Activated naive CD4-positive, alpha-beta T cell treated with anti-CD3 and anti-CD28 coated beads, Interleukin-2, amount 10 ng/mL, durations not matched to agents 7 days and 5 days (primary cell): ENCODE measurements at regions not wholly inside any gene's neighbourhood (a gene's known extent, or its start where the extent isn't known, plus 50 kb on each side); places are given as distances from the start of the nearest gene placed in this dataset.

Experiments used
- CTCF ChIA-PET: fragments of 350-600 bp; sonication (Branson Sonifier 250); formaldehyde crosslinking; loops from one replicate; lab custom pipeline; 2021; ENCODE audit warnings: antibody characterized with exemption; lab: Charles Lee
- DNase-seq: peaks from one replicate; pipeline ENCODE4 v3.0.0-alpha.2; 2020
- H3K27ac Mint-ChIP-seq: one replicate; pipeline ENCODE4 v1.8.0; 2021; ENCODE audit warnings: mild to moderate bottlenecking, moderate library complexity, mixed read lengths
- H3K27me3 Mint-ChIP-seq: one replicate; pipeline ENCODE4 v1.8.0; 2021; ENCODE audit warnings: mild to moderate bottlenecking, mixed read lengths
- H3K36me3 Mint-ChIP-seq: one replicate; pipeline ENCODE4 v1.8.0; 2021; ENCODE audit warnings: mixed read lengths
- H3K4me1 Mint-ChIP-seq: one replicate; pipeline ENCODE4 v1.8.0; 2021; ENCODE audit warnings: mixed read lengths
- H3K4me3 Mint-ChIP-seq: one replicate; pipeline ENCODE4 v1.8.0; 2021; ENCODE audit warnings: mild to moderate bottlenecking, moderate library complexity, mixed read lengths
- H3K9me3 Mint-ChIP-seq: one replicate; pipeline ENCODE4 v1.8.0; 2021; ENCODE audit warnings: mixed read lengths

- CTCF ChIA-PET: no interaction called here
- Mint-ChIP-seq H3K27me3 (peaks cover 4% of the 10 kb centered on the region), H3K27ac (no peak overlapping the region), H3K4me1 (peaks cover 10% of the 10 kb centered on the region), H3K9me3 (no peaks in the 10 kb centered on the region), H3K4me3 (no peak overlapping the region), H3K36me3 (no peaks in the 10 kb centered on the region)
- no peak for DNase-seq
Observed at GRCh38 chr5:128772356-128772755, 192.9 kb upstream of the SLC27A6 start.

- H3K4me3 Mint-ChIP-seq: no peak overlapping the region
- H3K27ac Mint-ChIP-seq: no peak overlapping the region
- peaks cover 16% of the 10 kb centered on the region for H3K4me1 Mint-ChIP-seq
- no peaks in the 10 kb centered on the region for H3K9me3 Mint-ChIP-seq
- no peaks in the 10 kb centered on the region for H3K36me3 Mint-ChIP-seq
- DNase-seq: no peak
- H3K27me3 Mint-ChIP-seq: peaks cover 4% of the 10 kb centered on the region
- CTCF ChIA-PET: no interaction called here
Observed at GRCh38 chr5:128773378-128773777, 191.9 kb upstream of the SLC27A6 start.

GRCh38 chr5:128774605-128775004 is 190.7 kb upstream of the SLC27A6 start:
- H3K4me1 Mint-ChIP-seq: peaks cover 16% of the 10 kb centered on the region
- CTCF ChIA-PET: no interaction called here
- no peaks in the 10 kb centered on the region for H3K36me3 Mint-ChIP-seq
- H3K9me3 Mint-ChIP-seq: no peaks in the 10 kb centered on the region
- DNase-seq: no peak
- no peak overlapping the region for H3K27ac Mint-ChIP-seq
- H3K4me3 Mint-ChIP-seq: no peak overlapping the region
- H3K27me3 Mint-ChIP-seq: peaks cover 4% of the 10 kb centered on the region

GRCh38 chr5:128775558-128775957 is 189.7 kb upstream of the SLC27A6 start:
- H3K36me3 Mint-ChIP-seq: no peaks in the 10 kb centered on the region
- peaks cover 4% of the 10 kb centered on the region for H3K27me3 Mint-ChIP-seq
- DNase-seq: no peak
- CTCF ChIA-PET: no interaction called here
- H3K4me1 Mint-ChIP-seq: peaks cover 16% of the 10 kb centered on the region
- no peak overlapping the region for H3K4me3 Mint-ChIP-seq
- no peaks in the 10 kb centered on the region for H3K9me3 Mint-ChIP-seq
- no peak overlapping the region for H3K27ac Mint-ChIP-seq

GRCh38 chr5:128777052-128777451 is 188.2 kb upstream of the SLC27A6 start:
- CTCF ChIA-PET: no interaction called here
- DNase-seq: no peak
- no peak overlapping the region for H3K4me3 Mint-ChIP-seq

GRCh38 chr5:128778474-128778873 is 186.8 kb upstream of the SLC27A6 start:
- Mint-ChIP-seq H3K4me3 (no peak overlapping the region), H3K9me3 (no peaks in the 10 kb centered on the region), H3K27ac (no peak overlapping the region), H3K36me3 (no peaks in the 10 kb centered on the region), H3K4me1 (peaks cover 16% of the 10 kb centered on the region), H3K27me3 (peaks cover 4% of the 10 kb centered on the region)
- CTCF ChIA-PET: no interaction called here
- DNase-seq: no peak

More at GRCh38 chr5:128777052-128777451, 188.2 kb upstream of the SLC27A6 start:
- no peaks in the 10 kb centered on the region for H3K9me3 Mint-ChIP-seq
- peak overlapping the region; percentile 6 for H3K27ac Mint-ChIP-seq
- H3K4me1 Mint-ChIP-seq: peaks cover 16% of the 10 kb centered on the region
- peaks cover 4% of the 10 kb centered on the region for H3K27me3 Mint-ChIP-seq
- H3K36me3 Mint-ChIP-seq: no peaks in the 10 kb centered on the region

- Mint-ChIP-seq H3K4me3 (no peak overlapping the region), H3K4me1 (peaks cover 4% of the 10 kb centered on the region), H3K9me3 (no peaks in the 10 kb centered on the region), H3K27me3 (no peaks in the 10 kb centered on the region), H3K36me3 (no peaks in the 10 kb centered on the region), H3K27ac (no peak overlapping the region)
- DNase-seq: no peak
- CTCF ChIA-PET: no interaction called here
Observed at GRCh38 chr5:128782446-128782845, 182.8 kb upstream of the SLC27A6 start.

GRCh38 chr5:128784726-128785125 is 180.6 kb upstream of the SLC27A6 start:
- no peak overlapping the region for H3K4me3 Mint-ChIP-seq
- H3K27me3 Mint-ChIP-seq: no peaks in the 10 kb centered on the region
- H3K9me3 Mint-ChIP-seq: no peaks in the 10 kb centered on the region
- CTCF ChIA-PET: no interaction called here
- no peak for DNase-seq
- H3K4me1 Mint-ChIP-seq: no peaks in the 10 kb centered on the region
- H3K36me3 Mint-ChIP-seq: no peaks in the 10 kb centered on the region
- no peak overlapping the region for H3K27ac Mint-ChIP-seq

- Mint-ChIP-seq H3K36me3 (no peaks in the 10 kb centered on the region), H3K27me3 (no peaks in the 10 kb centered on the region), H3K4me3 (no peak overlapping the region), H3K4me1 (no peaks in the 10 kb centered on the region), H3K9me3 (no peaks in the 10 kb centered on the region), H3K27ac (no peak overlapping the region)
- no peak for DNase-seq
- CTCF ChIA-PET: no interaction called here
Observed at GRCh38 chr5:128791312-128791711, 174.0 kb upstream of the SLC27A6 start.

GRCh38 chr5:128796506-128796905 is 168.8 kb upstream of the SLC27A6 start:
- DNase-seq: no peak
- no peaks in the 10 kb centered on the region for H3K9me3 Mint-ChIP-seq
- H3K4me3 Mint-ChIP-seq: no peak overlapping the region
- no peaks in the 10 kb centered on the region for H3K36me3 Mint-ChIP-seq
- H3K4me1 Mint-ChIP-seq: no peaks in the 10 kb centered on the region
- CTCF ChIA-PET: no interaction called here
- no peak overlapping the region for H3K27ac Mint-ChIP-seq
- no peaks in the 10 kb centered on the region for H3K27me3 Mint-ChIP-seq

GRCh38 chr5:128798871-128799270 is 166.4 kb upstream of the SLC27A6 start:
- no peak overlapping the region for H3K27ac Mint-ChIP-seq
- no peaks in the 10 kb centered on the region for H3K4me1 Mint-ChIP-seq
- H3K36me3 Mint-ChIP-seq: no peaks in the 10 kb centered on the region
- no peak overlapping the region for H3K4me3 Mint-ChIP-seq
- no peak for DNase-seq
- no peaks in the 10 kb centered on the region for H3K9me3 Mint-ChIP-seq
- CTCF ChIA-PET: no interaction called here
- H3K27me3 Mint-ChIP-seq: no peaks in the 10 kb centered on the region

GRCh38 chr5:128799945-128800344 is 165.3 kb upstream of the SLC27A6 start:
- no peak for DNase-seq
- Mint-ChIP-seq H3K4me3 (no peak overlapping the region), H3K4me1 (no peaks in the 10 kb centered on the region), H3K36me3 (no peaks in the 10 kb centered on the region), H3K27ac (no peak overlapping the region), H3K9me3 (no peaks in the 10 kb centered on the region), H3K27me3 (no peaks in the 10 kb centered on the region)
- CTCF ChIA-PET: no interaction called here

GRCh38 chr5:128800377-128800776 is 164.9 kb upstream of the SLC27A6 start:
- no peaks in the 10 kb centered on the region for H3K36me3 Mint-ChIP-seq
- no peaks in the 10 kb centered on the region for H3K4me1 Mint-ChIP-seq
- H3K9me3 Mint-ChIP-seq: no peaks in the 10 kb centered on the region

GRCh38 chr5:128813317-128814070 is 151.8 kb upstream of the SLC27A6 start:
- CTCF ChIA-PET: no interaction called here
- no peak for DNase-seq
- Mint-ChIP-seq H3K4me1 (no peaks in the 10 kb centered on the region), H3K27ac (no peak overlapping the region), H3K27me3 (no peaks in the 10 kb centered on the region), H3K4me3 (no peak overlapping the region), H3K36me3 (no peaks in the 10 kb centered on the region), H3K9me3 (peaks cover 2% of the 10 kb centered on the region)

More at GRCh38 chr5:128800377-128800776, 164.9 kb upstream of the SLC27A6 start:
- no peaks in the 10 kb centered on the region for H3K27me3 Mint-ChIP-seq
- no peak for DNase-seq
- H3K4me3 Mint-ChIP-seq: no peak overlapping the region
- CTCF ChIA-PET: no interaction called here
- no peak overlapping the region for H3K27ac Mint-ChIP-seq

- H3K36me3 Mint-ChIP-seq: no peaks in the 10 kb centered on the region
- CTCF ChIA-PET: no interaction called here
- no peak overlapping the region for H3K27ac Mint-ChIP-seq
- no peak for DNase-seq
- H3K9me3 Mint-ChIP-seq: peaks cover 2% of the 10 kb centered on the region
- H3K4me3 Mint-ChIP-seq: no peak overlapping the region
- H3K27me3 Mint-ChIP-seq: no peaks in the 10 kb centered on the region
- H3K4me1 Mint-ChIP-seq: no peaks in the 10 kb centered on the region
Observed at GRCh38 chr5:128815201-128815600, 150.1 kb upstream of the SLC27A6 start.
